ENCODE measurements at regions not wholly inside any gene's neighbourhood (a gene's known extent, or its start where the extent isn't known, plus 50 kb on each side); places are given as distances from the start of the nearest gene placed in this dataset.
A peak's percentile ranks its signal among the peaks of the same experiment; 100 is the strongest.

- TF ChIP-seq, protein P1, sequence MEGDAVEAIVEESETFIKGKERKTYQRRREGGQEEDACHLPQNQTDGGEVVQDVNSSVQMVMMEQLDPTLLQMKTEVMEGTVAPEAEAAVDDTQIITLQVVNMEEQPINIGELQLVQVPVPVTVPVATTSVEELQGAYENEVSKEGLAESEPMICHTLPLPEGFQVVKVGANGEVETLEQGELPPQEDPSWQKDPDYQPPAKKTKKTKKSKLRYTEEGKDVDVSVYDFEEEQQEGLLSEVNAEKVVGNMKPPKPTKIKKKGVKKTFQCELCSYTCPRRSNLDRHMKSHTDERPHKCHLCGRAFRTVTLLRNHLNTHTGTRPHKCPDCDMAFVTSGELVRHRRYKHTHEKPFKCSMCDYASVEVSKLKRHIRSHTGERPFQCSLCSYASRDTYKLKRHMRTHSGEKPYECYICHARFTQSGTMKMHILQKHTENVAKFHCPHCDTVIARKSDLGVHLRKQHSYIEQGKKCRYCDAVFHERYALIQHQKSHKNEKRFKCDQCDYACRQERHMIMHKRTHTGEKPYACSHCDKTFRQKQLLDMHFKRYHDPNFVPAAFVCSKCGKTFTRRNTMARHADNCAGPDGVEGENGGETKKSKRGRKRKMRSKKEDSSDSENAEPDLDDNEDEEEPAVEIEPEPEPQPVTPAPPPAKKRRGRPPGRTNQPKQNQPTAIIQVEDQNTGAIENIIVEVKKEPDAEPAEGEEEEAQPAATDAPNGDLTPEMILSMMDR (IDR thresholded peaks at IDR 0.05; ENCODE audit: insufficient read depth, low read length): no peak
- DNase-seq (ENCODE audit: low read depth): no peak
- H3K4me3 ChIP-seq (ENCODE audit: low read depth, low read length): no peak overlapping the region
Measured at GRCh38 chr5:168121138-168121494, 170.3 kb upstream of the WWC1 start.

DNA sequence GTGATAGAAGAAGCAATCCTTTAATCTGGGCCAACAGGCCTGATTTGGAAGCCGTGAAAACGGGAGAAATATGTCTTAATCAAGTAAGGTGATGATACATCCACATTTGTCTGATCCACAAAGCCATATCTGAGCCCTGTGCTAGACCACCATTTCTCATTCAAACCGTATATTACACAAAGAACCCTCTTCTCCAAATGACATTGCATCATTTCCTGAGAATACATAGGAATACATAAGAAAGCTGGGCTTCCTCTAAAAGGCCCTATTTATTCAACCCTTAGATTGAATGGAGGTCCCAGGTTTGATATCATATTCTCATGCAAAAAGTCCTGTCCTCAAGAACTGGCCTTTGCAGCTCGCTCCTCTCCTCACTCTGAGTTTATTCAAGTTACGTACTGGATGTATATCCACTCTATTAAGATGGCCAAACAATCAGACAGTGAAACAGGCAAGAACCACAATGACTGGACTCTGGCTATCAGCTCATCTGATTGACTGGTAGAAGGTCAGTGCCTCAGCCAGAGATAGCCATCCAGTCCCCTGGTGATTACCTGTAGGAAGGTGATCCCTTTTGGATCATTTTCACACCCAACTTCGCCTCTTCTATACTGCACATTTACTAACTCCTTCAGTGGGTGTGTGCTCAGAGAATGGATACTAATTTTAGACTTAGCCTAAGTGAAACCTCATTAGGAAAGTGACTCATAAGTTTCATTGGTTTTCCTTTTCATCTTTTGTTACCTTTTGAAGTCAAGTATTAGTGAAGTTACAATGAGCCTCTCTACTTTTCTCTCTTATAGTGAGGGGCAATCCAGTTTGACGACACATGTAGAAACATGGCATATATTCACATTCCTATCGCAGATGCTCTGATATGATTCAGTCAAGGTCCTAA is 167.6 kb upstream of the WWC1 start:
- TF ChIP-seq, protein P1 (IDR thresholded peaks at IDR 0.05; ENCODE audit: insufficient read depth, low read length): no peak
- H3K4me3 ChIP-seq (ENCODE audit: low read depth, low read length): no peak overlapping the region
- DNase-seq (ENCODE audit: low read depth): no peak

DNA sequence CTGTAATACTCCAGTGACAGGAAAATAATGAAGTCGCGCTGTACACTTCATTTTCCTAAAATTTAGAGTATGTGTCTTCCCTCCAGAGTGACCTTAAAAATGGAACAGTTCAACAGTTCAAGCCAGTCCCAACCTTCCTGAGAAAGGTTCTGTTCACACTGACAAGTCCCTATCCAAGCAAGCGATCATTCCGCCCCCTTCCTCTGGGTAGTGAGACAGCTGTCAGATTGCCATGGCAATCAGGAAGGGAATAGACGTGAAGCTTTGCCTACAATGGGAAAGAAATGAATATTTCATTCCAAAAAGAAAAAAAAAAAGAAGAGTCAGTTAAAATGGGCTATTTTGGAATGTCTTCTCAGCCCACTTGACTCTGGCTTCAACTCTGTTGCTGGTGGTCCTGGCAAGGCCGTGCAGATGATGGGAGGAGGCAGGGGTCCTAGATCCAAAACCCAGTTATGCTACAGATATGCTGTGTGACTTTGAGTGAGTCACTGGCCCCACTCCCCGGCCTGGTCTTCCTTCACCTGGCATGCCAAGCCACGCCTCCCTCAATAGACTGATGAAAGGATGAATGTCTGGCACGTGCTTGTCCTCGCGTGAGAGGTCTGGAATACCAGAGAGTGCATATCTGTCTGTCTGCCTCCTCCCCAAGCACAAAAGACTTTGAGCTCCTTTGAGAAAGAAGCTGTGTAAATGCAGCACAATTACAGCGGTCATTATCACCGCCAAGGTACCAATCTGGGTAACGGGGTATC is 165.8 kb upstream of the WWC1 start:
- TF ChIP-seq, protein P1 (IDR thresholded peaks at IDR 0.05; ENCODE audit: insufficient read depth, low read length): no peak
- no peak for DNase-seq (ENCODE audit: low read depth)
- H3K4me3 ChIP-seq (ENCODE audit: low read depth, low read length): no peak overlapping the region

GRCh38 chr5:168126606-168127005 is 164.8 kb upstream of the WWC1 start:
- no peak for DNase-seq (ENCODE audit: low read depth)
- no peak overlapping the region for H3K4me3 ChIP-seq (ENCODE audit: low read depth, low read length)
- TF ChIP-seq, protein P1 (IDR thresholded peaks at IDR 0.05; ENCODE audit: insufficient read depth, low read length): no peak

GRCh38 chr5:168128111-168128510 is 163.3 kb upstream of the WWC1 start:
- TF ChIP-seq, protein P1 (IDR thresholded peaks at IDR 0.05; ENCODE audit: insufficient read depth, low read length): no peak

GRCh38 chr5:168128557-168128956 is 162.9 kb upstream of the WWC1 start:
- DNase-seq (ENCODE audit: low read depth): peak; percentile 4
- TF ChIP-seq, protein P1 (IDR thresholded peaks at IDR 0.05; ENCODE audit: insufficient read depth, low read length): no peak
- H3K4me3 ChIP-seq (ENCODE audit: low read depth, low read length): no peak overlapping the region

More at GRCh38 chr5:168128111-168128510, 163.3 kb upstream of the WWC1 start:
- no peak overlapping the region for H3K4me3 ChIP-seq (ENCODE audit: low read depth, low read length)
- no peak for DNase-seq (ENCODE audit: low read depth)
